GM12878 (cell line): ENCODE measurements at regions not wholly inside any gene's neighbourhood (a gene's known extent, or its start where the extent isn't known, plus 50 kb on each side); places are given as distances from the start of the nearest gene placed in this dataset.

Experiments used
- ATAC-seq: fragments of 200-7000 bp; cut with Tn5 transposase; 3 replicates; pipeline ENCODE4 v1.9.1; 2020; ENCODE audit warnings: mild to moderate bottlenecking, moderate library complexity
- BruUV-seq: library from RNA; stranded (reverse); fragments of 400-500 nt; replicated peaks from 2 replicates; lab custom pipeline; 2021; lab: Mats Ljungman, UMichigan
- CTCF ChIA-PET: fragments of 300-600 bp; sonication (Branson Sonifier 250); formaldehyde crosslinking; extraction: SDS; loops from one replicate; lab custom pipeline; 2021; ENCODE audit warnings: inconsistent platforms; lab: Yijun Ruan, JAX
- POLR2A ChIA-PET: fragments of 350-600 bp; formaldehyde crosslinking; extraction: SDS; loops from one replicate; lab custom pipeline; 2021; ENCODE audit warnings: inconsistent platforms; lab: Charles Lee
- RAD21 ChIA-PET: fragments of 300-600 bp; sonication (Branson Sonifier 250); formaldehyde crosslinking; loops from one replicate; lab custom pipeline; 2023; ENCODE audit warnings: antibody characterized with exemption; ENCODE audit not compliant: unreplicated experiment; lab: Charles Lee
- SMC1A ChIA-PET: fragments of 300-600 bp; sonication (Branson Sonifier 250); formaldehyde crosslinking; loops from one replicate; lab custom pipeline; 2023; ENCODE audit not compliant: unreplicated experiment, uncharacterized antibody; lab: Charles Lee
- DNase-seq: peaks from one replicate; pipeline ENCODE4 v3.0.0-alpha.2; 2011; ENCODE audit warnings: low read depth, low spot score
- FAIRE-seq: peaks from 3 replicates; lab custom pipeline; 2011; peaks lifted over from hg19 to GRCh38; lab: Jason Lieb, UNC
- H2AFZ ChIP-seq: 2 replicates; pipeline ENCODE4 v1.6.0; 2011; ENCODE audit warnings: low read depth, low read length, control low read depth; ENCODE audit not compliant: control insufficient read depth
- H3K27ac ChIP-seq: 2 replicates; pipeline ENCODE4 v1.5.1; 2011; ENCODE audit warnings: control low read depth; ENCODE audit not compliant: control insufficient read depth, insufficient read depth
- H3K27me3 ChIP-seq, 2 experiments: replicated peaks in 1 of 2; 2 replicates each; pipeline versions ENCODE4 v1.6.0 to v1.6.1; 2011; ENCODE audit warnings: low read length in 1 of 2; ENCODE audit not compliant: control insufficient read depth in 2 of 2, insufficient read depth in 2 of 2
- H3K36me3 ChIP-seq, 2 experiments: 2 replicates each; pipeline ENCODE4 v1.5.1; 2011; ENCODE audit warnings: low read length in 1 of 2; ENCODE audit not compliant: control insufficient read depth in 2 of 2, insufficient read depth in 2 of 2
- H3K4me1 ChIP-seq: 2 replicates; pipeline ENCODE4 v1.6.1; 2011; ENCODE audit warnings: mild to moderate bottlenecking, low read length, moderate library complexity, mixed read lengths; ENCODE audit not compliant: control insufficient read depth, insufficient read depth
- H3K4me2 ChIP-seq: 2 replicates; pipeline ENCODE4 v1.6.0; 2011; ENCODE audit warnings: control low read depth; ENCODE audit not compliant: control insufficient read depth, insufficient read depth
- H3K4me3 ChIP-seq: fragments of 200-600 bp; sonication (generic); 2 replicates; pipeline ENCODE4 v1.5.1; 2016
- H3K79me2 ChIP-seq: 2 replicates; pipeline ENCODE4 v1.6.0; 2011; ENCODE audit warnings: low read length; ENCODE audit not compliant: control insufficient read depth, insufficient read depth
- H3K9ac ChIP-seq: 2 replicates; pipeline ENCODE4 v1.8.0; 2011; ENCODE audit warnings: low read length, control low read depth, mixed read lengths; ENCODE audit not compliant: control insufficient read depth, insufficient read depth
- H3K9me3 ChIP-seq: replicated peaks from 3 replicates; pipeline ENCODE4 v1.5.1; 2011; ENCODE audit warnings: mild to moderate bottlenecking, low read length; ENCODE audit not compliant: control insufficient read depth, insufficient read depth
- H4K20me1 ChIP-seq: 2 replicates; pipeline ENCODE4 v1.6.0; 2011; ENCODE audit not compliant: control insufficient read depth, insufficient read depth
- BACH1 ChIP-seq: fragments of 450-650 bp; IDR thresholded peaks from 2 replicates; pipeline ENCODE4 v1.6.1; 2017; ENCODE audit warnings: mild to moderate bottlenecking, borderline replicate concordance
- BCLAF1 ChIP-seq: fragments of 450-650 bp; IDR thresholded peaks from 2 replicates; pipeline ENCODE4 v1.6.1; 2017; ENCODE audit warnings: antibody characterized with exemption, mild to moderate bottlenecking, moderate library complexity
- E4F1 ChIP-seq: fragments of 450-650 bp; IDR thresholded peaks from 2 replicates; pipeline ENCODE4 v1.6.1; 2018; ENCODE audit warnings: borderline replicate concordance, mild to moderate bottlenecking; ENCODE audit not compliant: partially characterized antibody
- EP300 ChIP-seq, 2 experiments: fragments of 150-350 bp in 1 of 2; IDR thresholded peaks; 2 replicates each; pipeline ENCODE4 v1.6.1; 2011 to 2012; ENCODE audit warnings: low read depth in 2 of 2, low read length in 2 of 2, borderline replicate concordance in 1 of 2, improper control_type of control experiment in 1 of 2, inconsistent platforms in 1 of 2; ENCODE audit not compliant: control insufficient read depth in 1 of 2
- GATAD2B ChIP-seq: fragments of 450-650 bp; conservative IDR thresholded peaks from 2 replicates; pipeline ENCODE4 v1.6.1; 2017; ENCODE audit warnings: low read depth, mild to moderate bottlenecking, moderate library complexity
- HSF1 ChIP-seq: fragments of 150-350 bp; IDR thresholded peaks from 2 replicates; pipeline ENCODE4 v1.6.1; 2014; ENCODE audit warnings: mild to moderate bottlenecking, low read depth, low read length
- JUND ChIP-seq: IDR thresholded peaks from 2 replicates; pipeline ENCODE4 v1.6.1; 2012; ENCODE audit warnings: low read depth, mild to moderate bottlenecking, low read length, improper control_type of control experiment, moderate library complexity
- NR2C1 ChIP-seq: fragments of 450-650 bp; IDR thresholded peaks from 2 replicates; pipeline ENCODE4 v1.6.1; 2017; ENCODE audit warnings: antibody characterized with exemption, mild to moderate bottlenecking, moderate library complexity
- ZNF217 ChIP-seq: fragments of 450-650 bp; IDR thresholded peaks from 2 replicates; pipeline ENCODE4 v1.6.1; 2017; ENCODE audit warnings: antibody characterized with exemption, mild to moderate bottlenecking
- WGBS: methylation state at CpG from one replicate; pipeline ENCODE4 v1.1.6; 2016; ENCODE audit warnings: low lambda C conversion rate; ENCODE audit not compliant: insufficient replicate concordance, insufficient coverage; ENCODE audit errors: missing lambda C conversion rate; 5-methylcytosine and 5-hydroxymethylcytosine counted together
- in situ Hi-C: fragments of 300-500 bp; cut with MboI; formaldehyde crosslinking; loops from 9 replicates; pipeline ENCODE4 v1.14.3; 2018; ENCODE audit warnings: mixed read lengths
- intact Hi-C: fragments of 100-400 bp; cut with micrococcal nuclease; formaldehyde crosslinking; loops from one replicate; pipeline ENCODE4 v1.14.2; 2022; ENCODE audit not compliant: unreplicated experiment
- TF ChIP-seq, protein P1 (sequence below): fragments of 450-650 bp; IDR thresholded peaks from 2 replicates; pipeline ENCODE4 v1.6.1; 2014; ENCODE audit warnings: mild to moderate bottlenecking
- TF ChIP-seq, protein P2 (sequence below): fragments of 450-650 bp; formaldehyde crosslinking; IDR thresholded peaks from 2 replicates; pipeline ENCODE4 v1.4.0; 2022; ENCODE audit warnings: mild to moderate bottlenecking, moderate library complexity

DNA sequence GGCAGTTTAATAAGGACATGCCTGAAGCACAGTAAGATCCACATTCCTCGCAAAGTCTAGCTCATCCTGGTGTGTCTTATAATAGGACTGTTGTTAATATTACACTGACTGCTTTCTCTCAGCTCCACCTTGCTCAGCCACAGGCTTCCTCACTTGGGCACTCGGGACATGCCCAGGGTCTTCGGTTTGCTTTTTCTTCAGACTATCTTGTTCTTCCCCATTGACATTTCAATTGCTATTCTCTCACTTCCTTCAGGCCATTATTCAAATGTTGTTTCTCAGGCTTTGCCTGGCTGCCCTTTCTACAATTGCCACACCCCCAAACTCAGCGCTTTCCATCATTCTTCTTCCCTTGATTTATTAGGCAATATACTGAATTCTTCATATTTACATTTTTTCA, 274.8 kb upstream of the RGS17 start:
- Histone ChIP-seq H3K4me2 (no peak overlapping the region), H3K9me3 (no peaks in the 10 kb centered on the region), H2AFZ (no peak overlapping the region), H3K4me1 (no peaks in the 10 kb centered on the region), H4K20me1 (no peaks in the 10 kb centered on the region), H3K9ac (no peak overlapping the region), H3K27me3 (no peaks in the 10 kb centered on the region; a peak in 1 of 4 replicates), H3K4me3 (no peak overlapping the region), H3K27ac (no peak overlapping the region), H3K36me3 (no peaks in the 10 kb centered on the region), H3K79me2 (no peaks in the 10 kb centered on the region)
- CTCF ChIA-PET, result interaction anchor here (0.9 kb wide), 1 partner anchor 543 kb away, joined by 4 read pairs; no protein-coding TSS in a partner anchor
- DNase-seq, result no peak
- FAIRE-seq, result no peak
- RAD21 ChIA-PET, result no interaction called here
- BruUV-seq, result no TSS peak
- TF ChIP-seq E4F1 (no peak), BACH1 (no peak), GATAD2B (no peak), HSF1 (no peak), BCLAF1 (no peak), NR2C1 (no peak), EP300 (IDR thresholded peaks at IDR 0.05; ENCODE audit: borderline replicate concordance in 1 of 2, control insufficient read depth in 1 of 2, low read depth in 2 of 2, low read length in 2 of 2) (no peak), JUND (no peak), ZNF217 (no peak)
- TF ChIP-seq, protein P1, sequence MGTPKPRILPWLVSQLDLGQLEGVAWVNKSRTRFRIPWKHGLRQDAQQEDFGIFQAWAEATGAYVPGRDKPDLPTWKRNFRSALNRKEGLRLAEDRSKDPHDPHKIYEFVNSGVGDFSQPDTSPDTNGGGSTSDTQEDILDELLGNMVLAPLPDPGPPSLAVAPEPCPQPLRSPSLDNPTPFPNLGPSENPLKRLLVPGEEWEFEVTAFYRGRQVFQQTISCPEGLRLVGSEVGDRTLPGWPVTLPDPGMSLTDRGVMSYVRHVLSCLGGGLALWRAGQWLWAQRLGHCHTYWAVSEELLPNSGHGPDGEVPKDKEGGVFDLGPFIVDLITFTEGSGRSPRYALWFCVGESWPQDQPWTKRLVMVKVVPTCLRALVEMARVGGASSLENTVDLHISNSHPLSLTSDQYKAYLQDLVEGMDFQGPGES, result no peak
- TF ChIP-seq, protein P2, sequence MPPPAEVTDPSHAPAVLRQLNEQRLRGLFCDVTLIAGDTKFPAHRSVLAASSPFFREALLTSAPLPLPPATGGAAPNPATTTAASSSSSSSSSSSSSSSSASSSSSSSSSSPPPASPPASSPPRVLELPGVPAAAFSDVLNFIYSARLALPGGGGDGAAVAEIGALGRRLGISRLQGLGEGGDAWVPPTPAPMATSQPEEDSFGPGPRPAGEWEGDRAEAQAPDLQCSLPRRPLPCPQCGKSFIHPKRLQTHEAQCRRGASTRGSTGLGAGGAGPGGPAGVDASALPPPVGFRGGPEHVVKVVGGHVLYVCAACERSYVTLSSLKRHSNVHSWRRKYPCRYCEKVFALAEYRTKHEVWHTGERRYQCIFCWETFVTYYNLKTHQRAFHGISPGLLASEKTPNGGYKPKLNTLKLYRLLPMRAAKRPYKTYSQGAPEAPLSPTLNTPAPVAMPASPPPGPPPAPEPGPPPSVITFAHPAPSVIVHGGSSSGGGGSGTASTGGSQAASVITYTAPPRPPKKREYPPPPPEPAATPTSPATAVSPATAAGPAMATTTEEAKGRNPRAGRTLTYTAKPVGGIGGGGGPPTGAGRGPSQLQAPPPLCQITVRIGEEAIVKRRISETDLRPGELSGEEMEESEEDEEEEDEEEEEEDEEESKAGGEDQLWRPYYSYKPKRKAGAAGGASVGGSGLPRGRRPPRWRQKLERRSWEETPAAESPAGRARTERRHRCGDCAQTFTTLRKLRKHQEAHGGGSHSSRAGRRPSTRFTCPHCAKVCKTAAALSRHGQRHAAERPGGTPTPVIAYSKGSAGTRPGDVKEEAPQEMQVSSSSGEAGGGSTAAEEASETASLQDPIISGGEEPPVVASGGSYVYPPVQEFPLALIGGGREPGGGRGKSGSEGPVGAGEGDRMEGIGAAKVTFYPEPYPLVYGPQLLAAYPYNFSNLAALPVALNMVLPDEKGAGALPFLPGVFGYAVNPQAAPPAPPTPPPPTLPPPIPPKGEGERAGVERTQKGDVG (CRISPR knock-in tag), result no peak
- intact Hi-C loops, result no loop called here
- POLR2A ChIA-PET, result no interaction called here
- SMC1A ChIA-PET, result no interaction called here
- ATAC-seq, result no peak
- in situ Hi-C loops, result no loop called here
- 26% methylated on average over 4 of the region's 4 CpGs for WGBS
